NCI-H2081 (cell line): ENCODE measurements at regions not wholly inside any gene's neighbourhood (a gene's known extent, or its start where the extent isn't known, plus 50 kb on each side); places are given as distances from the start of the nearest gene placed in this dataset.

Experiments used
- DNase-seq, 2 experiments: peaks; one replicate each; lab custom pipeline; 2025; lab: John Stamatoyannopoulos, UW

DNA sequence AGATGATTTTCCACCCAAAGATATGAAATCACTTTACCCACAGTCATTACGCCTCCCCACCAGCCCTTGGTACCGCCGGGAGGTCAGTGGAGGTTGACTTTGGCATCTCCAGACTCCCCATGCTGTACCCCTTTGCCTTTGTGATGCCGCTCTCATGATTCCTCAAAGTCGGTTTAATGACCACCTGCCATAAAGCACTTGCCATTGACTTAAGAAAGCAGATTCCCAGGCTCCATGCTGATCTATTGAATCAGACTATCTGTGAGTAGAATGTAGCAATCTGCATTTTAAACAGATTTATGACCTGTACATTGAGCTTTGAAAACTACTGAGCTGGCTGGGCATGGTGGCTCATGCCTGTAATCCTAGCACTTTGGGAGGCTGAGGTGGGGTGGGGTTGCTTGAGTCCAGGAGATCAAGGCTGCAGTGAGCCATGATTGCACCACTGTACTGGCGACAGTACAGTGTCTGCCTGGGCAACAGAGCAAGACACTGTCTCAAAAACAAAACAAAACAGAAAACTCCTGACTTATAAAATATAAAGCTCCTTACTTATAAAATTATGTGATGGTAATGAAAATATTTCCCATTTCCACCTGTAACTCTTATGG is 235.2 kb downstream of the KLF5 start:
- no peak for DNase-seq

DNA sequence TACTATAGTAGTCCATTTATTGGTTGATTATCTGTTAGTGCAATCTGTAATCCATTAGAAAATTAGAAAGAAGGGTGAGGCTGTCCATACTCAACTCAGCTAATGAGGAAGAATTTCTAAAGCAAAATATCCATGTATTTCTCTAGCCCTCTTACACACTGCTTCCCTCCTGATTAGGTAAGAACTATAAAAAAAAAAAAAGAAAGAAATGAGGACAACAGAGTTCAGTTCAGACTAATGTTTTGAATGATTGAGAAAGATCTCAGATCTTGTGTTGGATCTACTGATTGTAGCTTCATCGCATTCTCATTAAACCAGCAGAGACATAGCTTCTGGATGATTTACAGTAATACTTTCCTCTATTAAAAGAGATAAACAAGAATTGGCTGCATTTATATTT is 233.3 kb downstream of the KLF5 start:
- no peak for DNase-seq

- no peak for DNase-seq
Measured at GRCh38 chr13:73290844-73291243, 232.0 kb downstream of the KLF5 start.

DNA sequence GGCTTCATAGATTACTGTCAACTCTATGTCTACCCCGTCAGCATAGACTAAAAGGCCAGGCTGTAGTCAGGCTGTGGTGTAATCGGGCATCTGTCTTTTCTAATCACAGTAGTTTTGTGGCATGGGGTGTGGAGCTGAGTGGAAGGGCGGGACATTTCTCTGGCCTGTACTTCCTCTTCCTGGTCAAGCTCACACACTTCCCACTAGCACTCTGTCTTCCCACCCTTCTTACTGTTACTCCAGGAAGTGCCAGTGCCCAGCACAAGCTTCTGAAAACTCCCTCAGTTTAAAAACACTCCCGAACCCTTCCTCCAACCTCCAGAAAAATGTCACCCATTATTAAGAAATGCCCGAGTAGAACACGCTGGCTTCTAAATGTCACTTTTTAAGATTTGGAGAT is 229.8 kb downstream of the KLF5 start:
- no peak for DNase-seq

DNA sequence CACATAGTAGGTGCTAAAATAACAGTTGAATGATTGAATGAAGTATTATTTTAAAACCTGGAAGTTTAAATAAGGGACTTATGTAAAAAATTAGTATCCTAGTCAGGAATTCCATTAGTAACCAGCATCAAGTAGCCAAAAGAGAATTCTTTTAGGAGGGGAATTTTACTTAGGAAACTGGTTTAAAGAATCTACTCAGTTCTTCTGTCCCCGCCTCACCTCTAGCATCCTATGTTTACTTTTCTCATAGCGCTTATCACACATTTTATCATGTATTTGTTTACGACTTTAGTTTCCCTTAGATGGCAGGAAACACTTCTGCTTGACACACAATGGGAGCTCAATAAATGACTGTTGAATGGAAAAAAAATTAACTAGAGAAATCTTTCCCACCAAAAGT is 229.0 kb downstream of the KLF5 start:
- DNase-seq, result no peak

GRCh38 chr13:73286942-73287620 is 228.3 kb downstream of the KLF5 start:
- no peak for DNase-seq

- no peak for DNase-seq
Measured at GRCh38 chr13:73286177-73286576, 227.4 kb downstream of the KLF5 start.

- DNase-seq, result no peak
Measured at GRCh38 chr13:73284081-73284874, 225.5 kb downstream of the KLF5 start.

- DNase-seq, result no peak
Measured at GRCh38 chr13:73283636-73284035, 224.8 kb downstream of the KLF5 start.

GRCh38 chr13:73281746-73282145 is 222.9 kb downstream of the KLF5 start:
- no peak for DNase-seq

GRCh38 chr13:73278186-73278585 is 219.4 kb downstream of the KLF5 start:
- no peak for DNase-seq

- DNase-seq, result no peak
Measured at GRCh38 chr13:73275163-73275562, 216.4 kb downstream of the KLF5 start.

GRCh38 chr13:73274147-73274546 is 215.3 kb downstream of the KLF5 start:
- no peak for DNase-seq

DNA sequence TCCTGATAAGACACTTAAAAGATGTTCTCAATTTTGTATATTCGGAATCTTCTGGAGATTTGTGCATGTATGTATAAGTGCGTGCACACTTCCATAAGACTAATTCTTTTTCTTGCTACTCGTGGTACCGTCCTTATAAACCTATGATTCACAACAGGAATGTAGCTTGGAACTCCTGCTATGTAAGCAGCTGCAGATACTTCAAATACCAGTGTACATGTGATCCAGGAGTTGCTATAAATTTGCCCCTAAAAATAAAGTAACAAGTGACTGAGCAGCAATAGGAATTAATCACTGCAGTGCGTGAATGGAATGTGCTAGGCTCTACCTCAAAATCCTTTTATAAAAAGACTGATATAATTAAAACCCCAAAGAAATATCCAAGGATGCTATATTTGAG is 214.9 kb downstream of the KLF5 start:
- DNase-seq, result no peak

GRCh38 chr13:73273276-73273675 is 214.5 kb downstream of the KLF5 start:
- no peak for DNase-seq

- no peak for DNase-seq
Measured at GRCh38 chr13:73272831-73273230, 214.0 kb downstream of the KLF5 start.

GRCh38 chr13:73268306-73268705 is 209.5 kb downstream of the KLF5 start:
- DNase-seq, result peak; percentile 2 to 7

- DNase-seq, result no peak
Measured at GRCh38 chr13:73266640-73267180, 207.9 kb downstream of the KLF5 start.

DNA sequence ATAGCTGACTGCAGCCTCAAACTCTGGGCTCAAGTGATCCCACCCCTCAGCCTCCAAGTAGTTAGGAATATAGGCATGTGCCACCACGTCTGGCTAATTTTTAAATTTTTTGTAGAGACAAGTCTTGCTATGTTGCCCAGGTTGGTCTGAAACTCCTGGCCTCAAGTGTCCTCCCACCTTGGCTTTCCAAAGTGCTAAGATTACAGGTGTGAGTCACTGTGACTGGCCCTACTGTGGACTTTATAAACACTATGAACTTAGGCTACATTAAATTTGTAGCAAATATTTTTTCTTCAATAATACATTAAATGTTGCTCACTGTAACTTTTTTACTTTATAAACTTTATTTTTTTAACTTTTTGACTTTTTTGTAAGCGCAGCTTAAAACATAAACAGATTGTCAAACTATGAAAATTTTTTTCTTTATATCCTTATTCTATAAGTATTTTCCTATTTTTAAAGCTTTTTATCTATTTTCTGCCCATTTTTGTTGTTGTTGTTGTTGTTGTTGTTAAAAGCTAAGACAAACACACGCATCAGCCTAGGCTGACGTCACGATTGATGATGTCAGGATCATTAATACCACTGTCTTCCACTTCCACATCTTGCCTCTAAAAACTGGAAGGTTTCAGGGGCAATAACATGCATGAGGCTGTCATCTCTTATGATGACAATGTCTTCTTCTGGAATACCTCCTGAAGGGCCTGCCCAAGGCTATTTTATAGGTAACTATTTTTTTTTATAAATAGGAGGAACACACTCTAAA is 204.2 kb downstream of the KLF5 start:
- no peak for DNase-seq

DNA sequence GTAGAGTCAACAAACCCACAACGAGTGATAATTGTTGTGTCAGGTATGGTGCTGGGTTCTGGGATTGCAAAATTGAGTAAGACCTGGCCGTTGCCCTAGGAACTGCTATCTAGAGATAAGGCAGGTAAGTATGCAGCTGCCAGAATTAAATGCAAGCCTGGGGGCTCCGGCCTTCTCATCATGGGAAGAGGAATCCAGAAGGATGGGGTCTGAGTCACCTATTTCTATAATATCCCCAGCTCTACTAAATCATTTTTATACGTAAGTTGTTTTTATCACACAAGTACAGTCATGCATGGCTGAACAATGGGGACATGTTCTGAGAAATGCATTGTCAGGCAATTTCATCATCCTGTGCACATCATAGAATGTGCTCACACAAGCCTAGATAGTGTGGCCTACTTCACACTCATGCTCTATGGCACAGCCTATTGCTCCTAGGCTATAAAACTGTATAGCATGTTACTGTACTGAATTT is 203.0 kb downstream of the KLF5 start:
- DNase-seq, result no peak

GRCh38 chr13:73259061-73260017 is 200.5 kb downstream of the KLF5 start:
- DNase-seq, result no peak
